Loucy (cell line): ENCODE measurements at regions not wholly inside any gene's neighbourhood (a gene's known extent, or its start where the extent isn't known, plus 50 kb on each side); places are given as distances from the start of the nearest gene placed in this dataset.

Source experiments
- H2AFZ ChIP-seq: fragments of 200-600 bp; sonication (generic); 2 replicates; pipeline ENCODE4 v1.6.0; 2016; ENCODE audit warnings: antibody characterized with exemption, mild to moderate bottlenecking, low read length, moderate library complexity
- H3F3A ChIP-seq: fragments of 200-600 bp; 2 replicates; pipeline ENCODE4 v1.6.0; 2016; ENCODE audit warnings: antibody characterized with exemption, low read depth, mild to moderate bottlenecking
- H3K27me3 ChIP-seq: fragments of 200-600 bp; sonication (generic); 2 replicates; pipeline ENCODE4 v1.6.1; 2014; ENCODE audit warnings: low read length, mild to moderate bottlenecking; ENCODE audit not compliant: insufficient read depth, poor library complexity, severe bottlenecking
- H3K36me3 ChIP-seq: fragments of 200-600 bp; sonication (generic); 2 replicates; pipeline ENCODE4 v1.6.1; 2016; ENCODE audit warnings: low read length; ENCODE audit not compliant: insufficient read depth
- H3K4me1 ChIP-seq: fragments of 200-600 bp; sonication (generic); 2 replicates; pipeline ENCODE4 v1.5.1; 2014; ENCODE audit warnings: low read length, mild to moderate bottlenecking; ENCODE audit not compliant: insufficient read depth, poor library complexity, severe bottlenecking
- H3K4me2 ChIP-seq: fragments of 200-600 bp; sonication (generic); 2 replicates; pipeline ENCODE4 v1.6.0; 2014; ENCODE audit warnings: antibody characterized with exemption, low read length, low read depth, mild to moderate bottlenecking; ENCODE audit not compliant: poor library complexity, severe bottlenecking
- H3K4me3 ChIP-seq: fragments of 200-600 bp; sonication (generic); 2 replicates; pipeline ENCODE4 v1.5.1; 2014; ENCODE audit warnings: low read length, mild to moderate bottlenecking, mixed read lengths; ENCODE audit not compliant: poor library complexity, severe bottlenecking
- H3K79me2 ChIP-seq: fragments of 200-600 bp; sonication (generic); 2 replicates; pipeline ENCODE4 v1.6.1; 2014; ENCODE audit warnings: low read length; ENCODE audit not compliant: insufficient read depth
- H3K9ac ChIP-seq: fragments of 200-600 bp; sonication (generic); 2 replicates; pipeline ENCODE4 v1.6.0; 2014; ENCODE audit warnings: mild to moderate bottlenecking, low read depth, low read length, moderate library complexity; ENCODE audit not compliant: poor library complexity, severe bottlenecking
- H3K9me2 ChIP-seq: fragments of 200-600 bp; sonication (generic); replicated peaks from 2 replicates; pipeline ENCODE4 v1.6.1; 2016; ENCODE audit warnings: low read depth, low read length, mixed read lengths
- H3K9me3 ChIP-seq: fragments of 200-600 bp; sonication (generic); 2 replicates; pipeline ENCODE4 v1.6.1; 2014; ENCODE audit warnings: mild to moderate bottlenecking, antibody characterized with exemption, low read length, low read depth; ENCODE audit not compliant: insufficient read depth
- H4K20me1 ChIP-seq: fragments of 200-600 bp; sonication (generic); 2 replicates; pipeline ENCODE4 v1.6.0; 2014; ENCODE audit warnings: antibody characterized with exemption, low read length, mild to moderate bottlenecking; ENCODE audit not compliant: insufficient read depth, poor library complexity, severe bottlenecking
- CTCF ChIP-seq: fragments of 200-600 bp; sonication (generic); conservative IDR thresholded peaks from 2 replicates; pipeline ENCODE4 v1.5.1; 2014; ENCODE audit warnings: mild to moderate bottlenecking, antibody characterized with exemption, low read length
- EZH2phosphoT487 ChIP-seq: fragments of 200-600 bp; IDR thresholded peaks from 2 replicates; pipeline ENCODE4 v1.6.1; 2018; ENCODE audit warnings: antibody characterized with exemption, mild to moderate bottlenecking, moderate library complexity, borderline replicate concordance

- Histone ChIP-seq H3K79me2 (no peaks in the 10 kb centered on the region), H3K4me2 (no peak overlapping the region), H3K36me3 (no peaks in the 10 kb centered on the region), H3F3A (no peaks in the 10 kb centered on the region), H3K9me2 (no peaks in the 10 kb centered on the region), H3K4me3 (no peak overlapping the region), H3K9me3 (no peaks in the 10 kb centered on the region), H3K4me1 (no peaks in the 10 kb centered on the region), H4K20me1 (no peaks in the 10 kb centered on the region), H3K27me3 (no peaks in the 10 kb centered on the region), H3K9ac (no peak overlapping the region), H2AFZ (no peak overlapping the region)
- TF ChIP-seq EZH2phosphoT487 (no peak), CTCF (no peak)
These were observed 1631.5 kb upstream of the LRRTM3 start for GRCh38 chr10:65294329-65294728.

GRCh38 chr10:65301181-65301580, 1624.7 kb upstream of the LRRTM3 start:
- no peaks in the 10 kb centered on the region for H3F3A ChIP-seq
- no peak overlapping the region for H2AFZ ChIP-seq
- no peaks in the 10 kb centered on the region for H3K9me3 ChIP-seq
- no peaks in the 10 kb centered on the region for H3K4me1 ChIP-seq
- no peak overlapping the region for H3K4me3 ChIP-seq
- no peaks in the 10 kb centered on the region for H4K20me1 ChIP-seq
- no peak overlapping the region for H3K9ac ChIP-seq
- H3K79me2 ChIP-seq, result no peaks in the 10 kb centered on the region
- TF ChIP-seq EZH2phosphoT487 (no peak), CTCF (no peak)
- no peaks in the 10 kb centered on the region for H3K9me2 ChIP-seq
- no peaks in the 10 kb centered on the region for H3K27me3 ChIP-seq
- no peak overlapping the region for H3K4me2 ChIP-seq
- no peaks in the 10 kb centered on the region for H3K36me3 ChIP-seq

GRCh38 chr10:65306201-65306600, 1619.6 kb upstream of the LRRTM3 start:
- Histone ChIP-seq H3K9ac (no peak overlapping the region), H3K27me3 (no peaks in the 10 kb centered on the region), H3K4me3 (no peak overlapping the region), H4K20me1 (no peaks in the 10 kb centered on the region), H3K9me2 (no peaks in the 10 kb centered on the region), H2AFZ (no peak overlapping the region), H3K4me2 (no peak overlapping the region), H3K4me1 (no peaks in the 10 kb centered on the region), H3K9me3 (no peaks in the 10 kb centered on the region), H3F3A (no peaks in the 10 kb centered on the region), H3K36me3 (no peaks in the 10 kb centered on the region), H3K79me2 (no peaks in the 10 kb centered on the region)
- TF ChIP-seq CTCF (no peak), EZH2phosphoT487 (no peak)
